DMS153 treated with DMSO at 0.1 percent for 48 hours (cell line): ENCODE measurements at regions not wholly inside any gene's neighbourhood (a gene's known extent, or its start where the extent isn't known, plus 50 kb on each side); places are given as distances from the start of the nearest gene placed in this dataset.
"Not testable (repeated sequence)": the region's sequence is repeated elsewhere in the genome, so short reads cannot be mapped to it uniquely, and the experiment has no call there.

Source experiments
- DNase-seq: peaks from one replicate; lab custom pipeline; 2025; ENCODE audit not compliant: unreplicated experiment; lab: John Stamatoyannopoulos, UW

GRCh38 chr6:166806962-166807757 lies 149.2 kb downstream of the RNASET2 start:
- DNase-seq: no peak

GRCh38 chr6:166806217-166806838 lies 150.0 kb downstream of the RNASET2 start:
- DNase-seq: no peak

- DNase-seq: no peak
Observed at GRCh38 chr6:166803471-166803870, 152.9 kb downstream of the RNASET2 start.

- DNase-seq: no peak
Observed at GRCh38 chr6:166802401-166802800, 153.9 kb downstream of the RNASET2 start.

GRCh38 chr6:166800137-166800536 lies 156.2 kb downstream of the RNASET2 start:
- DNase-seq: no peak

GRCh38 chr6:166798652-166799051 lies 157.7 kb downstream of the RNASET2 start:
- no peak for DNase-seq

GRCh38 chr6:166796610-166797009 lies 159.7 kb downstream of the RNASET2 start:
- no peak for DNase-seq

GRCh38 chr6:166795879-166796278 lies 160.5 kb downstream of the RNASET2 start:
- no peak for DNase-seq

- DNase-seq: not testable (repeated sequence)
Observed at GRCh38 chr6:166790808-166791207, 163.8 kb upstream of the RPS6KA2 start.

- not testable (repeated sequence) for DNase-seq
Observed at GRCh38 chr6:166788846-166789529, 161.9 kb upstream of the RPS6KA2 start.

GRCh38 chr6:166786704-166787293 lies 159.7 kb upstream of the RPS6KA2 start:
- DNase-seq: peak; percentile 38

GRCh38 chr6:166785131-166785530 lies 158.1 kb upstream of the RPS6KA2 start:
- no peak for DNase-seq

GRCh38 chr6:166784691-166785090 lies 157.6 kb upstream of the RPS6KA2 start:
- DNase-seq: no peak

- no peak for DNase-seq
Observed at GRCh38 chr6:166782520-166782919, 155.5 kb upstream of the RPS6KA2 start.

- no peak for DNase-seq
Observed at GRCh38 chr6:166781331-166781730, 154.3 kb upstream of the RPS6KA2 start.

- no peak for DNase-seq
Observed at GRCh38 chr6:166779963-166780683, 153.1 kb upstream of the RPS6KA2 start.

- no peak for DNase-seq
Observed at GRCh38 chr6:166779381-166779780, 152.3 kb upstream of the RPS6KA2 start.

- DNase-seq: no peak
Observed at GRCh38 chr6:166778776-166779175, 151.7 kb upstream of the RPS6KA2 start.

- no peak for DNase-seq
Observed at GRCh38 chr6:166778046-166778445, 151.0 kb upstream of the RPS6KA2 start.

GRCh38 chr6:166777096-166777630 lies 150.1 kb upstream of the RPS6KA2 start:
- DNase-seq: no peak

- DNase-seq: no peak
Observed at GRCh38 chr6:166776571-166776970, 149.5 kb upstream of the RPS6KA2 start.
